Cardiac fibroblast (primary cell): ENCODE measurements at regions not wholly inside any gene's neighbourhood (a gene's known extent, or its start where the extent isn't known, plus 50 kb on each side); places are given as distances from the start of the nearest gene placed in this dataset.

Experiments used
- DNase-seq, 2 donors: peaks; one replicate each; pipeline versions ENCODE4 v3.0.0 to v3.0.0-alpha.2; 2010; ENCODE audit warnings: low read depth in 2 of 2
- H3K4me3 ChIP-seq, 2 donors: replicated peaks in 1 of 2; 1 replicate in 1 of 2; 2 replicates in 1 of 2; pipeline ENCODE4 v1.5.1; 2011; ENCODE audit warnings: low read depth in 2 of 2, low read length in 2 of 2, mild to moderate bottlenecking in 2 of 2, moderate library complexity in 1 of 2
- TF ChIP-seq, protein P1 (sequence below): IDR thresholded peaks from one replicate; pipeline ENCODE4 v1.5.1; 2011; ENCODE audit warnings: low read depth, mild to moderate bottlenecking, low read length, inconsistent platforms

GRCh38 chr5:101689306-101689705 lies 606.8 kb downstream of the SLCO4C1 start:
- TF ChIP-seq, protein P1, sequence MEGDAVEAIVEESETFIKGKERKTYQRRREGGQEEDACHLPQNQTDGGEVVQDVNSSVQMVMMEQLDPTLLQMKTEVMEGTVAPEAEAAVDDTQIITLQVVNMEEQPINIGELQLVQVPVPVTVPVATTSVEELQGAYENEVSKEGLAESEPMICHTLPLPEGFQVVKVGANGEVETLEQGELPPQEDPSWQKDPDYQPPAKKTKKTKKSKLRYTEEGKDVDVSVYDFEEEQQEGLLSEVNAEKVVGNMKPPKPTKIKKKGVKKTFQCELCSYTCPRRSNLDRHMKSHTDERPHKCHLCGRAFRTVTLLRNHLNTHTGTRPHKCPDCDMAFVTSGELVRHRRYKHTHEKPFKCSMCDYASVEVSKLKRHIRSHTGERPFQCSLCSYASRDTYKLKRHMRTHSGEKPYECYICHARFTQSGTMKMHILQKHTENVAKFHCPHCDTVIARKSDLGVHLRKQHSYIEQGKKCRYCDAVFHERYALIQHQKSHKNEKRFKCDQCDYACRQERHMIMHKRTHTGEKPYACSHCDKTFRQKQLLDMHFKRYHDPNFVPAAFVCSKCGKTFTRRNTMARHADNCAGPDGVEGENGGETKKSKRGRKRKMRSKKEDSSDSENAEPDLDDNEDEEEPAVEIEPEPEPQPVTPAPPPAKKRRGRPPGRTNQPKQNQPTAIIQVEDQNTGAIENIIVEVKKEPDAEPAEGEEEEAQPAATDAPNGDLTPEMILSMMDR = no peak
- no peak overlapping the region for H3K4me3 ChIP-seq
- DNase-seq = no peak

GRCh38 chr5:101688156-101688555 lies 607.9 kb downstream of the SLCO4C1 start:
- no peak for DNase-seq
- no peak overlapping the region for H3K4me3 ChIP-seq
- TF ChIP-seq, protein P1 = no peak

DNA sequence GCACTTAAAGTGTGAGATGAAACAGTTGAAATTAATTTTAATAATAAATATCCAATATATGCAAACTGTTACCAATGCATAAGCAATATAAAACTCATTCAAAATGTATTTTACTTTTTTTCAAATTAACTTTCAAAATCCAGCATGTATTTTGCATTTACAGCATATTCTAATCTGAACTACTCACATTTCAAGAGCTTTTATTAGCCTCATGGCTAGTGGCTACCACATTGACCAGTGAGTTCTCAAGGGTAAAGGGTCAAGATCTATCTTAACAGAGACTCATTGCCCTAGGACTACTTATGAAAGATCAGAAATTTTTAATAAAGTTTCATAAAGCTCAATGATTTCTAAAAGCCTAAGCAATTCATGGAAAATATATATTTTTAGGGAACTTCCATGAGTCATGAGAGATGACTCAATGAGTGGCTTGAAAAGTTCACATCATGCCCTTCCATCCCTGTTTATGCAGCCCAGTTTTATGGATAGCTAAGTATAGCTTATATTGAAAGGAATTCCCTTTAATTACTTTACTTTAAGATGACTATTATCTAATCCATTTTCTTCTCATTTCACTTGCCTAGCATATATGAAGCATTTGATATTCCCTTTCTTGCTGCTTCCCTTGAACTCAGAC lies 608.6 kb downstream of the SLCO4C1 start:
- H3K4me3 ChIP-seq = no peak overlapping the region
- TF ChIP-seq, protein P1 = no peak
- no peak for DNase-seq

- H3K4me3 ChIP-seq = no peak overlapping the region
- TF ChIP-seq, protein P1 = no peak
- no peak for DNase-seq
Observed at GRCh38 chr5:101686536-101687157, 609.4 kb downstream of the SLCO4C1 start.

DNA sequence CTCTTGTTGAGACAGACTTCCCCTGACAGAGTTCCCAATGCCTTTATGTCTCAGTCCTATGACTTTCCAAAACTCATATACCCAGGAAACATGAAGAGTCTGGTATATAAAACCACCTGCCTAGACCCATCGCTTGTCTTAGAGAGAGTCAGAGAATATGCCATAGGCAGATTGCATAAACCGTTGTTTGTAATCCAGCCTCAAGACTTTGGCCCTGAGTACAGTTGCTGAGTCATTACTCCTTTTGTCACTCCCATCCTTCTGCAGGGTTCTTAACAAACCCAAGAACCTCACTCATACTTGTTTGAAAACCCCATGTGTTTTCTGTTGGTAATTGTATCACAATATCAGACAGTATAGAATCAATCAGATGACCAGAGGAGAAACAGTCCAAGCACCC lies 616.3 kb downstream of the SLCO4C1 start:
- DNase-seq = peak; percentile 2 to 33
- TF ChIP-seq, protein P1 = no peak
- no peak overlapping the region for H3K4me3 ChIP-seq

DNA sequence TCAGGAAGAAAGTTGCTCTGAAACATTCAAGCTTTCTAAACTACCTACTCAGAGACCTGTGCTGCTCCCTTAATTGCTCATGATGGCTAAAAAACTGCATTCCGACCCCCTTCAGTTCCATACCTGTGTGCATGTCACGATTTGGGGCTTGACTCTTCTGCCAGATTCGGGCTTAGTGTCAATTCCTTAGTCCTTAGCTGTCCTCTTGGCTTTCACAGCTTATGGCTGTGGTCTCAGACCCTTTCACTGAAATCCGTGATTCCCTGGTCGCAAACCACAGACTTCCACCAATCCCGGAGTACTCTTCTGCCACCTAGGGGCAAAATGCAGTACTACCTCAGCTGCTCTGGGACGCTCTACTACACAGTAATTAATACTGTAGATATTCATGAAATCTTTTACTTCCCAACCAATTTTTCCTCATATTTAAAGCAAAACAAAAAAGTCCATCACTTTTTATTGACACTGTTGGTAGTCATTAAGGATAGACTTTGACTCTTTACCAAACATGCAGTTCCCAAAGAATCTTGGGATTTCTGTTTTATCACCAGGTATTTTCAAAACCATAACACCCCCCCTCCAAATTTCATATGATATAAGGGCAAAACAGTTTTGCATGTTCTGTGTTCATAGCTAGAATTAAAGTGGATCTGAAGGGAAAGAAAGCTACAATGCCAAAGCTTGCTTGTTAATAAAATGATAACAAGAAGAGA lies 617.4 kb downstream of the SLCO4C1 start:
- DNase-seq = peak; percentile 62 to 67
- TF ChIP-seq, protein P1 = peak; percentile 93
- no peak overlapping the region for H3K4me3 ChIP-seq
